AG09309 (cell line): ENCODE measurements at regions not wholly inside any gene's neighbourhood (a gene's known extent, or its start where the extent isn't known, plus 50 kb on each side); places are given as distances from the start of the nearest gene placed in this dataset.

Source experiments
- DNase-seq: peaks from one replicate; pipeline ENCODE4 v3.0.0-alpha.2; 2010; ENCODE audit warnings: low read depth
- H3K4me3 ChIP-seq: 2 replicates; pipeline ENCODE4 v1.5.1; 2011; ENCODE audit warnings: mild to moderate bottlenecking, low read depth, low read length, moderate library complexity; ENCODE audit not compliant: control insufficient read depth
- TF ChIP-seq, protein P1 (sequence below): IDR thresholded peaks from 2 replicates; pipeline ENCODE4 v1.5.1; 2011; ENCODE audit warnings: mild to moderate bottlenecking, low read depth, low read length, inconsistent platforms; ENCODE audit not compliant: insufficient read depth, control insufficient read depth; ENCODE audit errors: missing control alignments

GRCh38 chr3:55165278-55165677 is 237.4 kb upstream of the LRTM1 start:
- DNase-seq: no peak
- TF ChIP-seq, protein P1, sequence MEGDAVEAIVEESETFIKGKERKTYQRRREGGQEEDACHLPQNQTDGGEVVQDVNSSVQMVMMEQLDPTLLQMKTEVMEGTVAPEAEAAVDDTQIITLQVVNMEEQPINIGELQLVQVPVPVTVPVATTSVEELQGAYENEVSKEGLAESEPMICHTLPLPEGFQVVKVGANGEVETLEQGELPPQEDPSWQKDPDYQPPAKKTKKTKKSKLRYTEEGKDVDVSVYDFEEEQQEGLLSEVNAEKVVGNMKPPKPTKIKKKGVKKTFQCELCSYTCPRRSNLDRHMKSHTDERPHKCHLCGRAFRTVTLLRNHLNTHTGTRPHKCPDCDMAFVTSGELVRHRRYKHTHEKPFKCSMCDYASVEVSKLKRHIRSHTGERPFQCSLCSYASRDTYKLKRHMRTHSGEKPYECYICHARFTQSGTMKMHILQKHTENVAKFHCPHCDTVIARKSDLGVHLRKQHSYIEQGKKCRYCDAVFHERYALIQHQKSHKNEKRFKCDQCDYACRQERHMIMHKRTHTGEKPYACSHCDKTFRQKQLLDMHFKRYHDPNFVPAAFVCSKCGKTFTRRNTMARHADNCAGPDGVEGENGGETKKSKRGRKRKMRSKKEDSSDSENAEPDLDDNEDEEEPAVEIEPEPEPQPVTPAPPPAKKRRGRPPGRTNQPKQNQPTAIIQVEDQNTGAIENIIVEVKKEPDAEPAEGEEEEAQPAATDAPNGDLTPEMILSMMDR: no peak
- no peak overlapping the region for H3K4me3 ChIP-seq

DNA sequence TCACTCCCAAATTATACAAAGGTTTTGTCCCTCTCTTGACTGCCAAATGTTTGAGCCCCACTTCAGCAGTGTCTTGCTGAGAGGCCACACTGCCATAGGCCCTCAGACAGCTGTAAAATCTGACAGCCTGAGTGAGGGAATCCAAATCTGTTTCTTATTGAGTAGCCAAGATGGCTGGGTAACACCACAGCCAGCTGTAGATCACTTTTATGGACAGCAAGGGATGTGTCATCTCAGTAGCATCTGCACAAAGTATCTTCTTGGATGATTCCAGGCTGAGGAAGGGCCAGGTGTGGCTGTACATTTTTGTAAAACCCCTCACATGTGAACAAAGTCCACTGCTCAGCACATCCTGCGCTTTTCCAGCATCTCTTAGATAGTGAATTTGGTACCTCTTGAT is 237.0 kb upstream of the LRTM1 start:
- no peak overlapping the region for H3K4me3 ChIP-seq
- TF ChIP-seq, protein P1: no peak
- DNase-seq: no peak

GRCh38 chr3:55164191-55164590 is 236.3 kb upstream of the LRTM1 start:
- DNase-seq: no peak
- TF ChIP-seq, protein P1: no peak
- no peak overlapping the region for H3K4me3 ChIP-seq

DNA sequence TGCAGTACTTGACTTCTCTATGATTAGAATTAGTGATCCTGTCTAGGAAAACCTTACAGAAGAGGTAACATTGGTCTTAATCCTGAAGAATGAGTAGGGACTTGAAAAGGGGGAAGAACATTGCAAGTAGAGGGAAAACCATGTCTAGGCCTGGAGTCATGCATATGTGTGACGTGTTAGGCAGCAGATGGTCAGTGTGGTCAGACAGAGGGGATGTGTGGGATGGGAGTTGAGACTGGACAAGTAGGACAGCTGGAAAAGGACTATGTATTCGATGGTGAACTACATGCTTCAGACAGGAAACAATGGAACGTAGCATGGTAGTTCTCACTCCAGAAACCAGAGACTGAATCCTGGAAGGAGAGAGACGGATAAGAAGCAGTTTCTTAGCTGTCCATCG is 235.6 kb upstream of the LRTM1 start:
- TF ChIP-seq, protein P1: no peak
- DNase-seq: no peak
- H3K4me3 ChIP-seq: no peak overlapping the region

- no peak overlapping the region for H3K4me3 ChIP-seq
- TF ChIP-seq, protein P1: no peak
- DNase-seq: no peak
Observed at GRCh38 chr3:55162031-55162795, 234.4 kb upstream of the LRTM1 start.

DNA sequence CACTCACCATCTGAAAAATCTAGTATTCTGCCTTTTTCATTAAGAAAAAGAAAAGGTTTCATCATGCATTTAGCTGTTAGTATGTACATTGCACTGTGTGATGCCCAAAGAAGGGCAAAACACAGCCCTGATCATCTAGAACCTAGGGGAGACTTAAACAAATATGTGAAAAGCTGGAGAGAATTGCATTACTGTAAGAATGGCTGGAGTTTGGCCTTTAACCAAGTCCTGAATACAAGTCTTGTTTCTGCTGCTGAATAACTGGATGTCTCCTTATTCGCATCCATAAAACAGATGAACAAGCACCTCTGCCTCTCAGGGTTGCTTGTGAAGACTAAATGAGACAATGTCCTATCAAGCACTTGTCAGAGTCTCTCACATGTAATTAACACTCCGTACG is 233.4 kb upstream of the LRTM1 start:
- DNase-seq: no peak
- H3K4me3 ChIP-seq: no peak overlapping the region
- TF ChIP-seq, protein P1: no peak
